ENCODE measurements at regions not wholly inside any gene's neighbourhood (a gene's known extent, or its start where the extent isn't known, plus 50 kb on each side); places are given as distances from the start of the nearest gene placed in this dataset.

DNA sequence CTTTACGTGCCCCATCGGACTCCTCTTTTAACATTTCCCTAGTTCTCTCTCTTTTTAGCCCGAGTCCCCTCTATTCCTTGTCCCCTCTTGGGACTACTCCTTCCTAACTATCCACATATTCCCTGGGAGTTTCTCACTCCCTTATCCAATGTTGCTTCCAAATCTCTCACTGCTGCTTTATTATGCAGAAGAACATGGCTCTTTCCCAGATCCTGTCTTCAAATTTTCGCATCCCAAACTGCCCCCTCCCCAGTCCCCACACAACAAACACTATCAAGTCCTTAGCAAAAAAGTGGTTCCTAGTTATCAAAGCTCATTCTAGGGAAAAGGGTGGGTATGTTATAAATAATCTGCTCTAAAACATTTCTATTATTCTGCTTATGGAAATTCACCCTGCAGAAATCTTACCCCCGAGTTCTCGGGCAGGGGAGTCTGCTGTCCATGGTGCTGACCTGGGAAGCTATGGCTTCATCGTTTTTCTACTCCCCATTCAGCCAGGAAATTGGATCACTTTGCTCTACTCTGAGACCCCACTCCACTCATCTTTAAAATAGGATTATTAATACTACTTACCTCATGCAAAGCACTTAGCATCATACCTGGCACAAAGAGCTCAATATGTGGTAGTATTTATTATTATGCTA is 393.5 kb downstream of the BUD13 start:
- no peaks in the 10 kb centered on the region for H3K9me3 ChIP-seq
- H3K4me3 ChIP-seq = no peak overlapping the region
- no peak for TF ChIP-seq EP300 (IDR thresholded peaks at IDR 0.05)
- TF ChIP-seq POLR2AphosphoS5 (IDR thresholded peaks at IDR 0.05) = no peak
- TF ChIP-seq, protein P1, sequence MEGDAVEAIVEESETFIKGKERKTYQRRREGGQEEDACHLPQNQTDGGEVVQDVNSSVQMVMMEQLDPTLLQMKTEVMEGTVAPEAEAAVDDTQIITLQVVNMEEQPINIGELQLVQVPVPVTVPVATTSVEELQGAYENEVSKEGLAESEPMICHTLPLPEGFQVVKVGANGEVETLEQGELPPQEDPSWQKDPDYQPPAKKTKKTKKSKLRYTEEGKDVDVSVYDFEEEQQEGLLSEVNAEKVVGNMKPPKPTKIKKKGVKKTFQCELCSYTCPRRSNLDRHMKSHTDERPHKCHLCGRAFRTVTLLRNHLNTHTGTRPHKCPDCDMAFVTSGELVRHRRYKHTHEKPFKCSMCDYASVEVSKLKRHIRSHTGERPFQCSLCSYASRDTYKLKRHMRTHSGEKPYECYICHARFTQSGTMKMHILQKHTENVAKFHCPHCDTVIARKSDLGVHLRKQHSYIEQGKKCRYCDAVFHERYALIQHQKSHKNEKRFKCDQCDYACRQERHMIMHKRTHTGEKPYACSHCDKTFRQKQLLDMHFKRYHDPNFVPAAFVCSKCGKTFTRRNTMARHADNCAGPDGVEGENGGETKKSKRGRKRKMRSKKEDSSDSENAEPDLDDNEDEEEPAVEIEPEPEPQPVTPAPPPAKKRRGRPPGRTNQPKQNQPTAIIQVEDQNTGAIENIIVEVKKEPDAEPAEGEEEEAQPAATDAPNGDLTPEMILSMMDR (IDR thresholded peaks at IDR 0.05) = no peak
- no peak for TF ChIP-seq POLR2A (IDR thresholded peaks at IDR 0.05)
- H3K27ac ChIP-seq = no peak overlapping the region
- no peaks in the 10 kb centered on the region for H3K4me1 ChIP-seq
- 38% methylated on average over 7 of the region's 7 CpGs for WGBS
- DNase-seq (ENCODE audit: low spot score in 2 of 2) = no peak
- H3K27me3 ChIP-seq = no peaks in the 10 kb centered on the region
- no peaks in the 10 kb centered on the region for H3K36me3 ChIP-seq

DNA sequence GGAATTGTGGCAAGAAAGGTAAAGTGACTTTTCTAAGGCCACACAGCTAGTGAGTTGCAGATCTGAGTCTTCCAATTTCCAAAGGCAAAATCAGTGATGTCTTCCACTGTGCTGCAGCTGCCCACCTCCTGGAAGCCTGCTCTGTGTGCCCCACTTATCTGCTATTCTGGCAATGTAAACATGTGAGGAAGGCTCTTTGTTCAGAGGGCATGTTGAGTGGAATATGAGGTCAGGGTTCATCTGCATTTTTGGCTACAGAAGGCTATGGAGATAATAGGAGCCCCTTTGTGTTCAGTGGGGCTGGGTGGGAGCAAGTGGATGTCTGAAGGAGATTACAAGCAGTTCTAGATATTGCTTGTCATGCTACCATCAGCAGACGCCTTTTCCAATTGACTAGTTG is 396.2 kb downstream of the BUD13 start:
- no peaks in the 10 kb centered on the region for H3K4me1 ChIP-seq
- no peak overlapping the region for H3K4me3 ChIP-seq
- no peaks in the 10 kb centered on the region for H3K9me3 ChIP-seq
- H3K36me3 ChIP-seq = no peaks in the 10 kb centered on the region
- peaks cover 2% of the 10 kb centered on the region for H3K27me3 ChIP-seq
- no peak for DNase-seq (ENCODE audit: low spot score in 2 of 2)
- no peak overlapping the region for H3K27ac ChIP-seq
- TF ChIP-seq, protein P1 (IDR thresholded peaks at IDR 0.05) = no peak
- no peak for TF ChIP-seq POLR2A (IDR thresholded peaks at IDR 0.05)
- no peak for TF ChIP-seq POLR2AphosphoS5 (IDR thresholded peaks at IDR 0.05)
- TF ChIP-seq EP300 (IDR thresholded peaks at IDR 0.05) = no peak
- WGBS = 67% methylated on average over 1 of the region's 1 CpG

DNA sequence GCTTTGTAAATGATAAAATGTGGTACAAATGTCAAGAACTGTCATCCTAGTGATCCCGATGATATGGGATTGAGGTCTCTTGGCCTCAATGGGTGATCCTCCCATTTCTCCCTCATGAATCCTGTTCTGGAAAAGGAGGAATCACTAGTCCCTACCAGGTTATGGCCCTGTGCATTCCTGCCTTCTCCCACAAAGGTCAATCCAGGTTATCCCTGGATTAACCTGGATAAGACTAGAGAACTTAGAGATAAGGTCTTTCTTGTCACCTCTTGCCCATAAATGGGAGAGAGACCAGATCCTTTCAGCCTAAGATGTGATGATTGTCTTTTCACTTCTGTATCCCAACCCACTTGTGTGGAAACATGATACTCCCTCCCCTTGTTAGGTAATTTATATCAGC is 396.7 kb downstream of the BUD13 start:
- Histone ChIP-seq H3K4me3 (no peak overlapping the region), H3K9me3 (no peaks in the 10 kb centered on the region), H3K27me3 (peaks cover 2% of the 10 kb centered on the region), H3K36me3 (no peaks in the 10 kb centered on the region), H3K4me1 (no peaks in the 10 kb centered on the region), H3K27ac (no peak overlapping the region)
- DNase-seq (ENCODE audit: low spot score in 2 of 2) = no peak
- WGBS = 93% methylated on average over 1 of the region's 1 CpG
- TF ChIP-seq, protein P1 (IDR thresholded peaks at IDR 0.05) = no peak
- TF ChIP-seq POLR2AphosphoS5 (IDR thresholded peaks at IDR 0.05) (no peak), EP300 (IDR thresholded peaks at IDR 0.05) (no peak), POLR2A (IDR thresholded peaks at IDR 0.05) (no peak)

DNA sequence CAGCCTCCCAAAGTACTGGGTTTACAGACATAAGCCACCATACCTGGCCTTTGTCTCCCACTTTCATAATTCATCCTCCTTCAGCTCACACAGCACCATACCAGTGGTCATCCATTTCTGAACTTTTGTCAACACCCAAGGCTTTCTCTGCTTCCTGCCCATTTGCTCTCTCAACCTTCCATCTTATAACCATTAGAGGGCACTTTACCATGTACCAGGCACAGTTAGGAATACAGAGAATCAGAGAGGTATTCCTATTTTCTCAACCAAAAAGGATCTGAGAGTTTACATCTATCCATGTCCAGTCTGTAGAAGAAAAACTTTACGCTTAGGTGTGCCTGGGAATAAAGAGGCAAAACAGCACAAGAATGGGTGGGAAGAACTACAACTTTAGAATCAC is 397.6 kb downstream of the BUD13 start:
- no peaks in the 10 kb centered on the region for H3K4me1 ChIP-seq
- no peaks in the 10 kb centered on the region for H3K36me3 ChIP-seq
- H3K4me3 ChIP-seq = no peak overlapping the region
- peaks cover 2% of the 10 kb centered on the region for H3K27me3 ChIP-seq
- whole genome bisulfite sequencing = 90% methylated on average over 1 of the region's 1 CpG
- no peak overlapping the region for H3K27ac ChIP-seq
- H3K9me3 ChIP-seq = no peaks in the 10 kb centered on the region
- DNase-seq (ENCODE audit: low spot score in 2 of 2) = no peak
- TF ChIP-seq POLR2A (IDR thresholded peaks at IDR 0.05) (no peak), EP300 (IDR thresholded peaks at IDR 0.05) (no peak), POLR2AphosphoS5 (IDR thresholded peaks at IDR 0.05) (no peak)
- TF ChIP-seq, protein P1 (IDR thresholded peaks at IDR 0.05) = no peak

DNA sequence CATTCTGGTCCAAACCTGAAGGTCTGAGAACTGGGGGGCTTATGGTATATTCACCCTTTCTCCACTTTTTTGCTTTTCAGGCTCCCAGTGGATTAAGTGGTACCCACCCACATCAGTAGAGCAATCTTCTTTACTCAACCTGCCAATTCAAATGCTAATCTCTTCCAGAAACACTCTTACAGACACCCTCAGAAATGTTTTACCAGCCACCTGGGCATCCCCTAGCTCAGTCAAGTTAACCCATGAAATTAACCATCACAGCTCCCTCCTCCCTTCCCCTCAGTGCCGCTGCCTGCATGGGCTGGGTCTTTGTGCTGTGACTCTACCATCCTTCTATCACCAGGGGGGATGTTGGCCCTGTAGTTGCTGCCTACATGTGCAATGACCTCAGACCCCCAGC is 398.7 kb downstream of the BUD13 start:
- no peak overlapping the region for H3K27ac ChIP-seq
- no peak for DNase-seq (ENCODE audit: low spot score in 2 of 2)
- H3K36me3 ChIP-seq = no peaks in the 10 kb centered on the region
- no peaks in the 10 kb centered on the region for H3K4me1 ChIP-seq
- TF ChIP-seq POLR2AphosphoS5 (IDR thresholded peaks at IDR 0.05) (no peak), POLR2A (IDR thresholded peaks at IDR 0.05) (no peak), EP300 (IDR thresholded peaks at IDR 0.05) (no peak)
- TF ChIP-seq, protein P1 (IDR thresholded peaks at IDR 0.05) = no peak
- 100% methylated on average over 1 of the region's 1 CpG for WGBS
- peaks cover 2% of the 10 kb centered on the region for H3K27me3 ChIP-seq
- no peaks in the 10 kb centered on the region for H3K9me3 ChIP-seq
- H3K4me3 ChIP-seq = no peak overlapping the region

All from suprapubic skin (tissue), 4 donors.